SU-DHL-6 (cell line): ENCODE measurements at regions not wholly inside any gene's neighbourhood (a gene's known extent, or its start where the extent isn't known, plus 50 kb on each side); places are given as distances from the start of the nearest gene placed in this dataset.

Source experiments
- H2AFZ ChIP-seq: fragments of 200-600 bp; sonication (generic); 2 replicates; pipeline ENCODE4 v1.6.1; 2014; ENCODE audit warnings: low read depth, mild to moderate bottlenecking, moderate library complexity, mixed read lengths, antibody characterized with exemption, low read length; ENCODE audit not compliant: severe bottlenecking
- H3F3A ChIP-seq: fragments of 200-600 bp; shearing (Covaris generic); 2 replicates; pipeline ENCODE4 v1.6.0; 2016; ENCODE audit warnings: antibody characterized with exemption, mild to moderate bottlenecking; ENCODE audit not compliant: insufficient read depth
- H3K27ac ChIP-seq: fragments of 200-600 bp; sonication (generic); 2 replicates; pipeline ENCODE4 v1.5.1; 2016; ENCODE audit warnings: low read depth, mild to moderate bottlenecking, low read length, moderate library complexity, mixed read lengths
- H3K27me3 ChIP-seq: fragments of 200-600 bp; sonication (generic), shearing (Covaris generic); 2 replicates; pipeline ENCODE4 v1.6.0; 2014; ENCODE audit warnings: mild to moderate bottlenecking, low read length
- H3K36me3 ChIP-seq: fragments of 200-600 bp; sonication (generic); 2 replicates; pipeline ENCODE4 v1.6.1; 2014; ENCODE audit warnings: mild to moderate bottlenecking, low read length, mixed read lengths
- H3K4me2 ChIP-seq: fragments of 300-600, 200-600 bp; shearing (Covaris generic), sonication (generic); 2 replicates; pipeline ENCODE4 v1.6.0; 2014; ENCODE audit warnings: low read length, low read depth, mild to moderate bottlenecking; ENCODE audit not compliant: poor library complexity, severe bottlenecking
- H3K4me3 ChIP-seq: fragments of 200-600 bp; sonication (generic); 2 replicates; pipeline ENCODE4 v1.5.1; 2014; ENCODE audit warnings: antibody characterized with exemption, low read length, mild to moderate bottlenecking, mixed read lengths; ENCODE audit not compliant: insufficient read depth, poor library complexity, severe bottlenecking
- H3K79me2 ChIP-seq: fragments of 200-600 bp; sonication (generic); 2 replicates; pipeline ENCODE4 v1.6.1; 2014; ENCODE audit warnings: mild to moderate bottlenecking, low read length, moderate library complexity; ENCODE audit not compliant: insufficient read depth
- H3K9ac ChIP-seq: fragments of 200-600 bp; sonication (generic); 2 replicates; pipeline ENCODE4 v1.7.0; 2014; ENCODE audit warnings: mild to moderate bottlenecking, low read length
- H3K9me2 ChIP-seq: fragments of 200-600 bp; sonication (generic); replicated peaks from 2 replicates; pipeline ENCODE4 v1.6.1; 2014; ENCODE audit warnings: low read length; ENCODE audit not compliant: insufficient read depth
- H3K9me3 ChIP-seq: fragments of 200-600 bp; sonication (generic); 2 replicates; pipeline ENCODE4 v1.6.1; 2014; ENCODE audit warnings: low read length, mixed read lengths; ENCODE audit not compliant: insufficient read depth
- H4K20me1 ChIP-seq: fragments of 200-600 bp; sonication (generic); 2 replicates; pipeline ENCODE4 v1.6.1; 2014; ENCODE audit warnings: low read depth, mild to moderate bottlenecking, antibody characterized with exemption, low read length, moderate library complexity, mixed read lengths
- CTCF ChIP-seq: fragments of 200-600 bp; sonication (generic); IDR thresholded peaks from one replicate; pipeline ENCODE4 v1.5.1; 2017; ENCODE audit warnings: antibody characterized with exemption, mild to moderate bottlenecking, low read length, moderate library complexity; ENCODE audit not compliant: insufficient read depth, poor library complexity, severe bottlenecking
- EZH2phosphoT487 ChIP-seq: fragments of 200-600 bp; sonication (generic), shearing (Covaris generic); conservative IDR thresholded peaks from 2 replicates; pipeline ENCODE4 v1.6.1; 2018; ENCODE audit warnings: mild to moderate bottlenecking, antibody characterized with exemption, low read length, moderate library complexity, mixed read lengths

GRCh38 chr5:12460493-12461261, 556.4 kb upstream of the CTNND2 start:
- TF ChIP-seq CTCF: no peak
- no peak for TF ChIP-seq EZH2phosphoT487
- Histone ChIP-seq H3K36me3 (no peaks in the 10 kb centered on the region), H3K9me2 (no peaks in the 10 kb centered on the region; the same call in 1 of the 2 replicates), H3K79me2 (no peaks in the 10 kb centered on the region), H3K9me3 (no peaks in the 10 kb centered on the region), H3K27ac (no peak overlapping the region), H4K20me1 (no peaks in the 10 kb centered on the region), H2AFZ (no peak overlapping the region), H3K4me3 (no peak overlapping the region), H3K4me2 (no peak overlapping the region), H3K27me3 (no peaks in the 10 kb centered on the region), H3K9ac (no peak overlapping the region), H3F3A (no peaks in the 10 kb centered on the region)

GRCh38 chr5:12459326-12459725, 555.1 kb upstream of the CTNND2 start:
- H3K9me2 ChIP-seq: no peaks in the 10 kb centered on the region; the same call in 1 of the 2 replicates
- no peaks in the 10 kb centered on the region for H3K79me2 ChIP-seq
- TF ChIP-seq CTCF: no peak
- no peak for TF ChIP-seq EZH2phosphoT487
- H3K27me3 ChIP-seq: no peaks in the 10 kb centered on the region
- no peaks in the 10 kb centered on the region for H3K9me3 ChIP-seq
- H3K4me3 ChIP-seq: no peak overlapping the region
- H4K20me1 ChIP-seq: no peaks in the 10 kb centered on the region
- H3K27ac ChIP-seq: no peak overlapping the region
- no peaks in the 10 kb centered on the region for H3F3A ChIP-seq
- no peaks in the 10 kb centered on the region for H3K36me3 ChIP-seq
- no peak overlapping the region for H3K4me2 ChIP-seq
- no peak overlapping the region for H2AFZ ChIP-seq
- H3K9ac ChIP-seq: no peak overlapping the region

GRCh38 chr5:12419075-12419474, 514.8 kb upstream of the CTNND2 start:
- H3K27ac ChIP-seq: no peak overlapping the region
- H3K27me3 ChIP-seq: no peaks in the 10 kb centered on the region
- no peaks in the 10 kb centered on the region for H3K9me3 ChIP-seq
- no peak overlapping the region for H2AFZ ChIP-seq
- H3K9ac ChIP-seq: no peak overlapping the region
- no peaks in the 10 kb centered on the region for H3K79me2 ChIP-seq
- no peak overlapping the region for H3K4me3 ChIP-seq
- no peak overlapping the region for H3K4me2 ChIP-seq
- no peaks in the 10 kb centered on the region for H3F3A ChIP-seq
- TF ChIP-seq CTCF (no peak), EZH2phosphoT487 (no peak)
- no peaks in the 10 kb centered on the region for H3K36me3 ChIP-seq
- no peaks in the 10 kb centered on the region for H4K20me1 ChIP-seq
- H3K9me2 ChIP-seq: no peaks in the 10 kb centered on the region
